ENCODE measurements at regions not wholly inside any gene's neighbourhood (a gene's known extent, or its start where the extent isn't known, plus 50 kb on each side); places are given as distances from the start of the nearest gene placed in this dataset.
A peak's percentile ranks its signal among the peaks of the same experiment; 100 is the strongest.

- Histone ChIP-seq H3K23ac (ENCODE audit: low read depth, low read length, poor library complexity) (no peak overlapping the region), H3K9me3 (replicated peaks in 1 of 2; ENCODE audit: control insufficient read depth in 2 of 2, insufficient read depth in 1 of 2, low read depth in 1 of 2, low read length in 2 of 2) (no peaks in the 10 kb centered on the region), H3K4ac (ENCODE audit: low read length) (no peak overlapping the region), H3K14ac (ENCODE audit: low read length) (no peak overlapping the region), H3K4me3 (ENCODE audit: low read length in 2 of 2) (no peak overlapping the region), H3K79me1 (ENCODE audit: low read depth, low read length) (no peaks in the 10 kb centered on the region), H3K27ac (replicated peaks; ENCODE audit: low read length) (no peak overlapping the region), H3K4me2 (ENCODE audit: insufficient read depth, low read length, poor library complexity, severe bottlenecking) (no peak overlapping the region), H3K36me3 (replicated peaks in 1 of 2; ENCODE audit: control insufficient read depth in 2 of 2, insufficient read depth in 2 of 2, low read length in 2 of 2) (no peaks in the 10 kb centered on the region), H3K4me1 (ENCODE audit: control insufficient read depth in 2 of 2, insufficient read depth in 1 of 2, low read depth in 1 of 2, low read length in 2 of 2) (peaks cover 0 to 10% of the 10 kb centered on the region in 2 donors), H2BK12ac (ENCODE audit: low read length) (no peak overlapping the region), H2AFZ (ENCODE audit: low read length) (no peak overlapping the region), H2BK15ac (ENCODE audit: low read length) (no peak overlapping the region), H3K27me3 (ENCODE audit: control insufficient read depth in 3 of 3, insufficient read depth in 3 of 3, low read depth in 1 of 3, low read length in 3 of 3) (peaks cover 0 to 2% (median 0%) of the 10 kb centered on the region in 3 experiments), H2BK5ac (ENCODE audit: low read length) (no peak overlapping the region), H3K9ac (ENCODE audit: low read depth, low read length, poor library complexity) (no peak overlapping the region), H4K8ac (ENCODE audit: low read depth, low read length) (no peak overlapping the region), H4K91ac (ENCODE audit: low read depth, low read length, poor library complexity) (no peak overlapping the region), H2BK120ac (ENCODE audit: low read depth, low read length) (no peak overlapping the region), H3K18ac (ENCODE audit: low read length) (no peak overlapping the region), H2AK5ac (ENCODE audit: low read depth, low read length) (no peak overlapping the region)
- DNase-seq (ENCODE audit: low spot score), result no peak
- WGBS, 2 donors (ENCODE audit: extremely low coverage in 2 of 2, insufficient read length in 2 of 2, insufficient replicate concordance in 1 of 2), result no CpG with 5 or more reads among the region's 11 CpGs
Observed at GRCh38 chr10:128738386-128738915, 612.2 kb upstream of the MKI67 start.

- H3K18ac ChIP-seq (ENCODE audit: low read length), result peak overlapping the region; percentile 85
- peak overlapping the region; percentile 8 for H3K23ac ChIP-seq (ENCODE audit: low read depth, low read length, poor library complexity)
- H2BK15ac ChIP-seq (ENCODE audit: low read length), result no peak overlapping the region
- H2AFZ ChIP-seq (ENCODE audit: low read length), result no peak overlapping the region
- no peak overlapping the region for H3K4me2 ChIP-seq (ENCODE audit: insufficient read depth, low read length, poor library complexity, severe bottlenecking)
- H3K36me3 ChIP-seq (replicated peaks in 1 of 2; ENCODE audit: control insufficient read depth in 2 of 2, insufficient read depth in 2 of 2, low read length in 2 of 2), result no peaks in the 10 kb centered on the region
- H3K27ac ChIP-seq (replicated peaks; ENCODE audit: low read length), result no peak overlapping the region
- peak overlapping the region; percentile 22 for H2AK5ac ChIP-seq (ENCODE audit: low read depth, low read length)
- no peak overlapping the region for H2BK12ac ChIP-seq (ENCODE audit: low read length)
- H3K4ac ChIP-seq (ENCODE audit: low read length), result no peak overlapping the region
- H3K4me3 ChIP-seq (ENCODE audit: low read length in 2 of 2), result no peak overlapping the region
- H3K14ac ChIP-seq (ENCODE audit: low read length), result no peak overlapping the region
- no peak overlapping the region for H3K9ac ChIP-seq (ENCODE audit: low read depth, low read length, poor library complexity)
- no peak overlapping the region for H2BK120ac ChIP-seq (ENCODE audit: low read depth, low read length)
- H3K4me1 ChIP-seq (ENCODE audit: control insufficient read depth in 2 of 2, insufficient read depth in 1 of 2, low read depth in 1 of 2, low read length in 2 of 2), result peaks cover 0 to 10% of the 10 kb centered on the region in 2 donors
- WGBS, 2 donors (ENCODE audit: extremely low coverage in 2 of 2, insufficient read length in 2 of 2, insufficient replicate concordance in 1 of 2), result no CpG with 5 or more reads among the region's 9 CpGs
- H3K79me1 ChIP-seq (ENCODE audit: low read depth, low read length), result no peaks in the 10 kb centered on the region
- no peak overlapping the region for H4K8ac ChIP-seq (ENCODE audit: low read depth, low read length)
- no peaks in the 10 kb centered on the region for H3K9me3 ChIP-seq (replicated peaks in 1 of 2; ENCODE audit: control insufficient read depth in 2 of 2, insufficient read depth in 1 of 2, low read depth in 1 of 2, low read length in 2 of 2)
- no peak for DNase-seq (ENCODE audit: low spot score)
- H3K27me3 ChIP-seq (ENCODE audit: control insufficient read depth in 3 of 3, insufficient read depth in 3 of 3, low read depth in 1 of 3, low read length in 3 of 3), result peaks cover 0 to 2% (median 0%) of the 10 kb centered on the region in 3 experiments
- no peak overlapping the region for H2BK5ac ChIP-seq (ENCODE audit: low read length)
- no peak overlapping the region for H4K91ac ChIP-seq (ENCODE audit: low read depth, low read length, poor library complexity)
Observed at GRCh38 chr10:128739930-128740329, 613.7 kb upstream of the MKI67 start.

GRCh38 chr10:128741180-128741579 lies 615.0 kb upstream of the MKI67 start:
- H3K4ac ChIP-seq (ENCODE audit: low read length), result no peak overlapping the region
- no peak overlapping the region for H2BK120ac ChIP-seq (ENCODE audit: low read depth, low read length)
- H3K27me3 ChIP-seq (ENCODE audit: control insufficient read depth in 3 of 3, insufficient read depth in 3 of 3, low read depth in 1 of 3, low read length in 3 of 3), result peaks cover 0 to 2% (median 0%) of the 10 kb centered on the region in 3 experiments
- no peak overlapping the region for H2AK5ac ChIP-seq (ENCODE audit: low read depth, low read length)
- H3K14ac ChIP-seq (ENCODE audit: low read length), result no peak overlapping the region
- no peak overlapping the region for H2BK5ac ChIP-seq (ENCODE audit: low read length)
- H3K79me1 ChIP-seq (ENCODE audit: low read depth, low read length), result no peaks in the 10 kb centered on the region
- no peak overlapping the region for H2BK15ac ChIP-seq (ENCODE audit: low read length)
- H3K9ac ChIP-seq (ENCODE audit: low read depth, low read length, poor library complexity), result no peak overlapping the region
- WGBS, 2 donors (ENCODE audit: extremely low coverage in 2 of 2, insufficient read length in 2 of 2, insufficient replicate concordance in 1 of 2), result no CpG with 5 or more reads among the region's 4 CpGs
- H3K4me1 ChIP-seq (ENCODE audit: control insufficient read depth in 2 of 2, insufficient read depth in 1 of 2, low read depth in 1 of 2, low read length in 2 of 2), result peaks cover 0 to 10% of the 10 kb centered on the region in 2 donors
- no peak overlapping the region for H3K27ac ChIP-seq (replicated peaks; ENCODE audit: low read length)
- H3K36me3 ChIP-seq (replicated peaks in 1 of 2; ENCODE audit: control insufficient read depth in 2 of 2, insufficient read depth in 2 of 2, low read length in 2 of 2), result no peaks in the 10 kb centered on the region
- no peak overlapping the region for H3K23ac ChIP-seq (ENCODE audit: low read depth, low read length, poor library complexity)
- no peak overlapping the region for H2AFZ ChIP-seq (ENCODE audit: low read length)
- DNase-seq (ENCODE audit: low spot score), result no peak
- no peak overlapping the region for H4K8ac ChIP-seq (ENCODE audit: low read depth, low read length)
- H3K18ac ChIP-seq (ENCODE audit: low read length), result no peak overlapping the region
- H3K4me2 ChIP-seq (ENCODE audit: insufficient read depth, low read length, poor library complexity, severe bottlenecking), result no peak overlapping the region
- H3K4me3 ChIP-seq (ENCODE audit: low read length in 2 of 2), result peak overlapping the region in 1 of 2 donors; percentile 7
- no peak overlapping the region for H4K91ac ChIP-seq (ENCODE audit: low read depth, low read length, poor library complexity)
- H2BK12ac ChIP-seq (ENCODE audit: low read length), result no peak overlapping the region
- no peaks in the 10 kb centered on the region for H3K9me3 ChIP-seq (replicated peaks in 1 of 2; ENCODE audit: control insufficient read depth in 2 of 2, insufficient read depth in 1 of 2, low read depth in 1 of 2, low read length in 2 of 2)

GRCh38 chr10:128741680-128742079 lies 615.5 kb upstream of the MKI67 start:
- no CpG with 5 or more reads among the region's 5 CpGs for WGBS, 2 donors (ENCODE audit: extremely low coverage in 2 of 2, insufficient read length in 2 of 2, insufficient replicate concordance in 1 of 2)

More at GRCh38 chr10:128741680-128742079, 615.5 kb upstream of the MKI67 start:
- H3K9ac ChIP-seq (ENCODE audit: low read depth, low read length, poor library complexity), result no peak overlapping the region
- H2AK5ac ChIP-seq (ENCODE audit: low read depth, low read length), result no peak overlapping the region
- no peak overlapping the region for H2BK15ac ChIP-seq (ENCODE audit: low read length)
- no peak overlapping the region for H3K4me2 ChIP-seq (ENCODE audit: insufficient read depth, low read length, poor library complexity, severe bottlenecking)
- no peaks in the 10 kb centered on the region for H3K9me3 ChIP-seq (replicated peaks in 1 of 2; ENCODE audit: control insufficient read depth in 2 of 2, insufficient read depth in 1 of 2, low read depth in 1 of 2, low read length in 2 of 2)
- no peak overlapping the region for H2BK5ac ChIP-seq (ENCODE audit: low read length)
- no peak overlapping the region for H3K18ac ChIP-seq (ENCODE audit: low read length)
- no peak overlapping the region for H2BK120ac ChIP-seq (ENCODE audit: low read depth, low read length)
- no peak overlapping the region for H4K91ac ChIP-seq (ENCODE audit: low read depth, low read length, poor library complexity)
- H2AFZ ChIP-seq (ENCODE audit: low read length), result no peak overlapping the region
- no peak overlapping the region for H3K23ac ChIP-seq (ENCODE audit: low read depth, low read length, poor library complexity)
- no peak overlapping the region for H3K4ac ChIP-seq (ENCODE audit: low read length)
- H3K4me3 ChIP-seq (ENCODE audit: low read length in 2 of 2), result no peak overlapping the region
- no peak overlapping the region for H3K14ac ChIP-seq (ENCODE audit: low read length)
- no peak overlapping the region for H3K27ac ChIP-seq (replicated peaks; ENCODE audit: low read length)
- peaks cover 0 to 2% (median 0%) of the 10 kb centered on the region in 3 experiments for H3K27me3 ChIP-seq (ENCODE audit: control insufficient read depth in 3 of 3, insufficient read depth in 3 of 3, low read depth in 1 of 3, low read length in 3 of 3)
- peaks cover 0 to 10% of the 10 kb centered on the region in 2 donors for H3K4me1 ChIP-seq (ENCODE audit: control insufficient read depth in 2 of 2, insufficient read depth in 1 of 2, low read depth in 1 of 2, low read length in 2 of 2)
- no peak for DNase-seq (ENCODE audit: low spot score)
- no peak overlapping the region for H2BK12ac ChIP-seq (ENCODE audit: low read length)
- no peak overlapping the region for H4K8ac ChIP-seq (ENCODE audit: low read depth, low read length)
- H3K79me1 ChIP-seq (ENCODE audit: low read depth, low read length), result no peaks in the 10 kb centered on the region
- H3K36me3 ChIP-seq (replicated peaks in 1 of 2; ENCODE audit: control insufficient read depth in 2 of 2, insufficient read depth in 2 of 2, low read length in 2 of 2), result no peaks in the 10 kb centered on the region

All from neuronal stem cell (in vitro differentiated cells).